MM.1S (cell line): ENCODE measurements at regions not wholly inside any gene's neighbourhood (a gene's known extent, or its start where the extent isn't known, plus 50 kb on each side); places are given as distances from the start of the nearest gene placed in this dataset.

Experiments
- DNase-seq: peaks from one replicate; pipeline ENCODE4 v3.0.0-alpha.2; 2015
- H2AFZ ChIP-seq: fragments of 300-600 bp; sonication (generic); 2 replicates; pipeline ENCODE4 v1.6.0; 2016; ENCODE audit warnings: antibody characterized with exemption, low read length
- H3F3A ChIP-seq: fragments of 300-600 bp; sonication (generic); 2 replicates; pipeline ENCODE4 v1.6.1; 2016; ENCODE audit warnings: mild to moderate bottlenecking, antibody characterized with exemption, low read length, moderate library complexity, mixed read lengths; ENCODE audit not compliant: insufficient read depth
- H3K27ac ChIP-seq: fragments of 300-600 bp; sonication (generic); 2 replicates; pipeline ENCODE4 v1.5.1; 2016; ENCODE audit warnings: mild to moderate bottlenecking, low read length
- H3K27me3 ChIP-seq: fragments of 300-600 bp; sonication (generic); replicated peaks from 2 replicates; pipeline ENCODE4 v1.6.0; 2016; ENCODE audit warnings: low read length; ENCODE audit not compliant: insufficient read depth
- H3K36me3 ChIP-seq: fragments of 300-600 bp; sonication (generic); replicated peaks from 2 replicates; pipeline ENCODE4 v1.6.1; 2016; ENCODE audit warnings: mild to moderate bottlenecking, low read length, mixed read lengths; ENCODE audit not compliant: insufficient read depth
- H3K4me1 ChIP-seq: fragments of 300-600 bp; sonication (generic); 2 replicates; pipeline ENCODE4 v1.6.1; 2016; ENCODE audit warnings: low read length, mixed read lengths
- H3K4me2 ChIP-seq: fragments of 300-600 bp; sonication (generic); 2 replicates; pipeline ENCODE4 v1.6.0; 2016; ENCODE audit warnings: low read depth, low read length
- H3K4me3 ChIP-seq: fragments of 300-600 bp; sonication (generic); 2 replicates; pipeline ENCODE4 v1.5.1; 2016; ENCODE audit warnings: low read length, mixed read lengths
- H3K79me2 ChIP-seq: fragments of 300-600 bp; sonication (generic); 2 replicates; pipeline ENCODE4 v1.6.1; 2016; ENCODE audit warnings: mixed run types, low read length, mixed read lengths
- H3K9ac ChIP-seq: fragments of 300-600 bp; sonication (generic); 2 replicates; pipeline ENCODE4 v1.6.1; 2016; ENCODE audit warnings: low read length, mixed read lengths
- H3K9me2 ChIP-seq: fragments of 300-600 bp; sonication (generic); replicated peaks from 2 replicates; pipeline ENCODE4 v1.6.1; 2016; ENCODE audit warnings: mild to moderate bottlenecking, low read length, mixed read lengths; ENCODE audit not compliant: insufficient read depth
- H3K9me3 ChIP-seq: fragments of 300-600 bp; sonication (generic); replicated peaks from 2 replicates; pipeline ENCODE4 v1.6.1; 2016; ENCODE audit warnings: mild to moderate bottlenecking, low read length, mixed read lengths; ENCODE audit not compliant: insufficient read depth
- H4K20me1 ChIP-seq: fragments of 300-600 bp; sonication (generic); 2 replicates; pipeline ENCODE4 v1.6.1; 2016; ENCODE audit warnings: mild to moderate bottlenecking, low read length, moderate library complexity, mixed read lengths; ENCODE audit not compliant: insufficient read depth
- CTCF ChIP-seq: fragments of 300-600 bp; sonication (generic); IDR thresholded peaks from 2 replicates; pipeline ENCODE4 v1.5.1; 2016; ENCODE audit warnings: antibody characterized with exemption, low read length, mixed read lengths
- EZH2 ChIP-seq: fragments of 300-600 bp; sonication (generic); optimal IDR thresholded peaks from 2 replicates; pipeline ENCODE3; 2017; ENCODE audit warnings: low read depth, mild to moderate bottlenecking, antibody characterized with exemption, low read length, mixed read lengths
- EZH2phosphoT487 ChIP-seq: fragments of 300-600 bp; sonication (generic); IDR thresholded peaks from 2 replicates; pipeline ENCODE4 v1.6.1; 2018; ENCODE audit warnings: antibody characterized with exemption, low read length

GRCh38 chr5:165000479-165001190 lies 1495.2 kb downstream of the MAT2B start:
- Histone ChIP-seq H3K27me3 (no peaks in the 10 kb centered on the region), H3K4me2 (no peak overlapping the region), H3K9me2 (no peaks in the 10 kb centered on the region), H3K9me3 (no peaks in the 10 kb centered on the region), H4K20me1 (no peaks in the 10 kb centered on the region), H3K4me1 (no peaks in the 10 kb centered on the region), H3K4me3 (no peak overlapping the region), H3K9ac (no peak overlapping the region), H3K27ac (no peak overlapping the region), H3K79me2 (no peaks in the 10 kb centered on the region), H3K36me3 (no peaks in the 10 kb centered on the region), H3F3A (no peaks in the 10 kb centered on the region), H2AFZ (no peak overlapping the region)
- TF ChIP-seq EZH2 (no peak), CTCF (no peak), EZH2phosphoT487 (no peak)
- DNase-seq: no peak

- Histone ChIP-seq H3K4me3 (no peak overlapping the region), H3K9me2 (no peaks in the 10 kb centered on the region), H3F3A (no peaks in the 10 kb centered on the region), H3K27me3 (no peaks in the 10 kb centered on the region), H3K36me3 (no peaks in the 10 kb centered on the region), H3K79me2 (no peaks in the 10 kb centered on the region), H3K9ac (no peak overlapping the region), H3K27ac (no peak overlapping the region), H2AFZ (no peak overlapping the region), H3K9me3 (no peaks in the 10 kb centered on the region), H3K4me1 (no peaks in the 10 kb centered on the region), H3K4me2 (no peak overlapping the region), H4K20me1 (no peaks in the 10 kb centered on the region)
- no peak for DNase-seq
- no peak for TF ChIP-seq CTCF
- no peak for TF ChIP-seq EZH2phosphoT487
- no peak for TF ChIP-seq EZH2
Observed at GRCh38 chr5:165003283-165003682, 1497.9 kb downstream of the MAT2B start.

- TF ChIP-seq EZH2phosphoT487 (no peak), EZH2 (no peak), CTCF (no peak)
- Histone ChIP-seq H2AFZ (no peak overlapping the region), H3F3A (no peaks in the 10 kb centered on the region), H3K79me2 (no peaks in the 10 kb centered on the region), H3K27ac (no peak overlapping the region), H3K4me1 (no peaks in the 10 kb centered on the region), H4K20me1 (no peaks in the 10 kb centered on the region), H3K36me3 (no peaks in the 10 kb centered on the region), H3K27me3 (no peaks in the 10 kb centered on the region), H3K4me2 (no peak overlapping the region), H3K9me3 (no peaks in the 10 kb centered on the region), H3K9me2 (no peaks in the 10 kb centered on the region), H3K4me3 (no peak overlapping the region), H3K9ac (no peak overlapping the region)
- no peak for DNase-seq
Observed at GRCh38 chr5:165004175-165004574, 1498.8 kb downstream of the MAT2B start.
